Left colon (tissue), 2 donors: ENCODE measurements at regions not wholly inside any gene's neighbourhood (a gene's known extent, or its start where the extent isn't known, plus 50 kb on each side); places are given as distances from the start of the nearest gene placed in this dataset.
"Not testable (repeated sequence)": the region's sequence is repeated elsewhere in the genome, so short reads cannot be mapped to it uniquely, and the experiment has no call there.

Source experiments
- ATAC-seq: fragments of 200-7000 bp; cut with Tn5 transposase; one replicate; pipeline ENCODE4 v1.9.1; 2020; ENCODE audit warnings: mild to moderate bottlenecking, moderate library complexity
- DNase-seq, 2 donors: peaks; one replicate each; pipeline ENCODE4 v3.0.0-alpha.2; 2020
- intact Hi-C, 2 donors: fragments of 100-400 bp; cut with DNase I in 1 of 2; cut with micrococcal nuclease in 1 of 2; formaldehyde crosslinking; loops; one replicate each; pipeline versions ENCODE4 v1.11.2 to v1.14.0; 2022; cut with DNase I, micrococcal nuclease
- donor health status: DM: no; HTN: no; CAD: no.
- donor health status: DM: yes; HTN: yes; CAD: no.

GRCh38 chr6:121540210-121540609 is 104.8 kb downstream of the GJA1 start:
- intact Hi-C loops: no loop called here
- DNase-seq (no peak), ATAC-seq (no peak)

GRCh38 chr6:121544691-121545090 is 109.2 kb downstream of the GJA1 start:
- intact Hi-C loops: no loop called here
- ATAC-seq: no peak
- no peak for DNase-seq

DNA sequence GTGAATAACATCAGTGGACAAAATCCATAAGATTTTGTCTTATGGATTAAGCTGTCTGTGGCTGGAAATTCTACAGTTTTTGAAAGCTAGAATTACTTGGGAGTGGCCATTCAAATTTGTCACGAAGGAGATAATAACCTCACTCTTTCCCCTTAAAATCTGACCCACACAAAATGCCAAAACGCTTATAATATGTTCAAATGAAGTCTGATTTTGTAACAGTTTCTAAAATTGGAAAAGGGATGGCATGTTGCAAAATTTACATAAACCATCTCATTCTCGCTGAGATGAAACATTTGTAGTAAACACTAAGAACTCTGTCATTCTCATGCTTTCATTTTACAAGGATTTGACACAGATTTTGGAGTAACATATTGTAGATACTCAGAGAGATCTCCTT is 112.7 kb downstream of the GJA1 start:
- DNase-seq (no peak), ATAC-seq (no peak)
- intact Hi-C loops: no loop called here

- no peak for DNase-seq
- no peak for ATAC-seq
- intact Hi-C loops: no loop called here
Observed at GRCh38 chr6:121549736-121550135, 114.3 kb downstream of the GJA1 start.

GRCh38 chr6:121550491-121551010 is 115.1 kb downstream of the GJA1 start:
- no peak for ATAC-seq
- DNase-seq: no peak
- intact Hi-C loops: no loop called here

- intact Hi-C loops: no loop called here
- DNase-seq (no peak), ATAC-seq (no peak)
Observed at GRCh38 chr6:121555201-121555600, 119.8 kb downstream of the GJA1 start.

- intact Hi-C loops, DNase-seq, ATAC-seq: not testable (repeated sequence)
Observed at GRCh38 chr6:121556149-121556548, 120.7 kb downstream of the GJA1 start.

DNA sequence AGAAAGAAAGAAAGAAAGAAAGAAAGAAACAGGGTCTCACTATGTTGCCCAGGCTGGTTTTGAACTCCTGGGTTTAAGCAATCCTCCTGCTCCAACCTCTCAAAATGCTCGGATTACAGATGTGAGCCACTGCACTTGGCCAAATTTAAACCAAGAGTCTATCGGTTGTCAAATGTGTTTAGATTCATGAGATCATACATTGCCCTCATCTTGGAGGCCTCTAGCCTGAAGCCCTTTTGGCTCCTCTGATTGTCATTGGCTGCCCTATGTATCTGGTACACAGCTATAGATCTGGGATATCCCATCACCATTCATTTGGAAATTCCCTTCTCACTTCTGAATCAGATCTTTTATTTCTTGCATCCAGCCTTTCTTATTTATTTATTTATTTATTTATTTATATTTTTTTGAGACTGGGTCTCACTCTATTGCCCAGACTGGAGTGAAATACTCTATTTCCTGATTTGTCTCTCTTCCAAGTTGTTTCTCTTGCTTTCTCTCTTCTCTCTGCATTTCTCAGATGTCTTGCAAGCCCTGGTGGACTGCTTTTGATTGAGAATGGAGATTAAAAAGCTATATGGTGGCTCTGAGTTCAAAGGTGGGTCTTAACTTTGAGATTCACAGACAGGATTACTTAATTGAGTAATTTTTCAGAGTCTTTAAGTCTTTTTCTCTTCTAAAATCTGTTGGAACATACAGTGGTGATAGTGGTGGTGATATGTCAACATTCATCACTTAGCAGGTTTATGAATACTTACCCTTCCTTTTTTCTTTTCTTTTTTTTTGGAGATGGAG is 121.9 kb downstream of the GJA1 start:
- DNase-seq: no peak
- intact Hi-C loops: no loop called here
- ATAC-seq: no peak

DNA sequence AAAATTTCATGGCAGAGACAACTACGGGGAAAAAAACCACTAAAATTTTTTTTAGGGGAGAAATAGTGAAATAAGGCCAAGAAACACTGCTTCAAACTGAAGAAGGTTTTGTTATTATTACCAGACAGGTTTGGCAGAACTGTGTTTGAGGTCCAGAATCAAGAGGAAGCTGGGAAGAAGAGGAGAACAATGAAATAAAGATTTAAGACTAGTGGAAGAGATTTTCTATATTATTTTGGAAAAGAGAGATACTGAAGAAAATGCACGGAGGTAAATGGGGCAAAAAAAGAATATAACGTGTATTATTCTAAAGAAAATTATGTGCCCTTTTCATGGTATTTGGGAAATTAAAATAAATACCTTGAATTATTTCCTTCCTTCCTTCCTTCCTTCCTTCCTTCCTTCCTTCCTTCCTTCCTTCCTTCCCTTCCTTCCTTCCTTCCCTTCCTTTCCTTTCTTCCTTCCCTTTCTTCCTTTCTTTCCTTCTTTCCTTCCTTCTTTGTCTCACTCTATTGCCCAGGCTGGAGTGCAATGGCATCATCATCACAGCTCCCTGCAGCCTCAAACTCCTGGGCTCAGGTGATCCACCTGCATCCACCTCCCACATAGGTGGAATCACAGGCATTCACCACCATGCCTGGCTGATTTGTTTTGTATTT is 124.3 kb downstream of the GJA1 start:
- no peak for ATAC-seq
- intact Hi-C loops: no loop called here

DNA sequence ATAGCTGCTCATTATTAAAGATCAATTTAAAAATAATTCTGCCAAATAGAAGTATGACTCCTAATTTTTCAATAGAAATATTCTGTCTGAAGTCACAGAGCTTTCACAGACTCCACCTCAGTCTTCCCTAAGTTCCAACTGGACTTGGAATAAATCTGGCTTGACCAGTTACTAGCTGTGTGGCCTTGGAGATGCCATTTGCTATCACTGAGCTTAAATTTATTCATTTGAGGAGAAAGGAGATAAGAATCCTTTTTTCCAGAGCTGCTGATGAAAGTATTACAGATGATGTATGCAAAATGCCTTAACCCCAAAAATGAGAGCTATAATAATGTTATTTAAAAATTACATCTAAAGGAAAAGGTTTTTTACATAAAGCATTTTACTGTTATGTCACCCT is 125.0 kb downstream of the GJA1 start:
- DNase-seq (no peak), ATAC-seq (no peak)
- intact Hi-C loops: no loop called here

More for the DNA sequence above, 124.3 kb downstream of the GJA1 start:
- no peak for DNase-seq

- no peak for ATAC-seq
- intact Hi-C loops: no loop called here
- no peak for DNase-seq
Observed at GRCh38 chr6:121563286-121563685, 127.8 kb downstream of the GJA1 start.

GRCh38 chr6:121564529-121564928 is 129.1 kb downstream of the GJA1 start:
- DNase-seq, intact Hi-C loops, ATAC-seq: not testable (repeated sequence)

DNA sequence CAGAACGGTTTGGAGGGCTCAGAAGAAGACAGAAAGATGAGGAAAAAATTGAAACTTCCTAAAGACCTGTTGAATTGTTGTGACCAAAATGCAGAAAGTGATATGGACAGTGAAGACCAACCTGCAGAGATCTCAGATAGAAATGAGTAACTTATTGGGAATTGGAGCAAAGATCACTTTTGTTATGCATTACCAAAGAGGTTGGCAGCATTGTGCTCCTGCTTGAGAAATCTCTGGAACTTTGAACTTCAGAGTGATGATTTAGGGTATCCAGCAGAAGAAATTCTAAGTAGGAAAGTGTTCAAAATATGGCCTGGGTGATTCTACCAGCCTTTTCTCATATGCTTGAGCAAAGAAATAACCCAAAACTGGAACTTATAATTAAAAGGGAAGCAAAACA is 136.0 kb downstream of the GJA1 start:
- intact Hi-C loops: no loop called here
- ATAC-seq (no peak), DNase-seq (no peak)

- no peak for DNase-seq
- intact Hi-C loops: no loop called here
- ATAC-seq: no peak
Observed at GRCh38 chr6:121573481-121573880, 138.0 kb downstream of the GJA1 start.

DNA sequence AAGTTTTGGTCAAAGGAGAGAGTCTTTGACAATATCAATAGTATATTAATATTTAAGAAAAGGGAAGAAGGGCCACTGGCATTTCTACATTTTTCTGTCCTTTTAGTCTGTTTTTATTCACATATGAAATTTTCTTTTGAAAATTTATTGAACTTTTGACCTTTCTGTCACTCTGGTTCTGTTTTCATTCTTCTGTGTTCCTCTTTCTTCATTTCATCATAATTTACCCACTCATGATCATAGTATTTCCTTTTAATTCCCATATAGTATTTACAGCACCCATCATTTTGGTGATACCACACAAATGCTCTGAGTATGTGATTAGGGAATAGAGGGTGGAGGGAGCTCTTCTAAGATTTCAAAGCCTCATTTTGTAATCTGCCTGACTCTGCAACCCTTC is 142.8 kb downstream of the GJA1 start:
- intact Hi-C loops: no loop called here
- DNase-seq (no peak), ATAC-seq (no peak)

DNA sequence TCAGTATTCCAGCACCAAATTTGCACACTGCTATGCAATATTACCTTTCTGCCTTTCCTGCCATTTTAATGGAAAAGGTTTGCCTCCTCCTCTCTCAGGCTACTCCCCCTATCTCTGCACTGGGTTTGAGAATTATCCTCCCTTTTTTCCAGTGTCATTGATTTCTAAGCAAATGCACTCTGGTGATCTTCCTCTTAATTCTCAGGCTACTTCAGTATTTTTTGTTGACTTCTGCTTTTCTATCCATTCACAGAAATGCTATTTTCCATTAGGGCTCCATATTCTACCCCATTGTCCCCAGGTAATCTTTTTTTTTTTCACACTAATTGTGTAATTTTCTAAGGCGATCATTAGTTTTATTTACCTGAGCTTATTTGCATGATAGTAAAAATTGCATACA is 144.0 kb downstream of the GJA1 start:
- intact Hi-C loops: no loop called here
- ATAC-seq: no peak
- no peak for DNase-seq

DNA sequence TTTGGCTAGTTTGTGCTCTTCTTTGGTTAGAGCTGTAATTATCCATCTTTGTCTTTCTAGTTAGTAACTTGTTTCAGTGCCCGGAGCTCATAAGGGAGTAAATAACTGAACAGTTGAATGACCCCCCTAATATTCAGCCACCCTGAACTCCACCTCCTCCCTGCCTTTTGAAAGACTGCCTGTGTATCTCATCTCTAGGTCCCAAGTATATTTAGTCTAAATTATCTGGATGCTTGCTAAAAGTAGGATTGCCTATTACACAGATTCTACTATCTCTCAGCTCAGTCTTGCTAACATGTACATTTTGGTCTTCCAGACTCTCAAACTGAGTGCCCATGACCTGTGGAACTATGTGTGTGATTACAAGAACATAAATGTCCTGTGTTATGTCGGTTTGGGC is 145.9 kb downstream of the GJA1 start:
- intact Hi-C loops: no loop called here
- no peak for DNase-seq
- ATAC-seq: no peak

- DNase-seq (no peak), ATAC-seq (no peak)
- intact Hi-C loops: no loop called here
Observed at GRCh38 chr6:121582262-121582661, 146.8 kb downstream of the GJA1 start.

- no peak for ATAC-seq
- no peak for DNase-seq
- intact Hi-C loops: no loop called here
Observed at GRCh38 chr6:121584586-121585369, 149.3 kb downstream of the GJA1 start.

DNA sequence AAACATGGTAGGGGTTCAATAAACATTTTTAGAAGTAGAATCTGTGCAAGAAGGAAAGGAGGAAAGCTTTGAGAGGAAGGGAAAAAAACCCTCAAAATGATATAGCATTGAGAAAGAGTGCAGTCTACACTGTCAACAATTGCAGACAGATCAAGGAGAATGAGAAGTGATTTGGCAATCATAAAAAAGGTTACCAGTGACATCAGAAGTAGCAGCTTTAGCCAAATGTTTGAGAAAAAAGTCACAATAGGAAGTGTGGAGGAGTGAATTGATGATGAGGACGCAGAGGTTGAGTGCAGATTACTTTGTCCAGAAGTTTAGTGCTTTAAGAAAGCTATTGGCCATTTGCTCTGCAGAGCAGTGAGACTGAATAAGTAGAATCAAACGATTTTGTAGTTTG is 155.0 kb downstream of the GJA1 start:
- ATAC-seq (no peak), DNase-seq (no peak)

More for the DNA sequence above, 155.0 kb downstream of the GJA1 start:
- intact Hi-C loops: no loop called here
